HEK293T (cell line): ENCODE measurements at regions not wholly inside any gene's neighbourhood (a gene's known extent, or its start where the extent isn't known, plus 50 kb on each side); places are given as distances from the start of the nearest gene placed in this dataset.

ENCODE experiments used
- LEF1 ChIP-seq: fragments of 450-650 bp; IDR thresholded peaks from 2 replicates; pipeline ENCODE4 v1.6.1; 2017; ENCODE audit warnings: mild to moderate bottlenecking, borderline replicate concordance
- NFRKB ChIP-seq: fragments of 450-650 bp; IDR thresholded peaks from 2 replicates; pipeline ENCODE4 v1.6.1; 2016; ENCODE audit warnings: mild to moderate bottlenecking, moderate library complexity

DNA sequence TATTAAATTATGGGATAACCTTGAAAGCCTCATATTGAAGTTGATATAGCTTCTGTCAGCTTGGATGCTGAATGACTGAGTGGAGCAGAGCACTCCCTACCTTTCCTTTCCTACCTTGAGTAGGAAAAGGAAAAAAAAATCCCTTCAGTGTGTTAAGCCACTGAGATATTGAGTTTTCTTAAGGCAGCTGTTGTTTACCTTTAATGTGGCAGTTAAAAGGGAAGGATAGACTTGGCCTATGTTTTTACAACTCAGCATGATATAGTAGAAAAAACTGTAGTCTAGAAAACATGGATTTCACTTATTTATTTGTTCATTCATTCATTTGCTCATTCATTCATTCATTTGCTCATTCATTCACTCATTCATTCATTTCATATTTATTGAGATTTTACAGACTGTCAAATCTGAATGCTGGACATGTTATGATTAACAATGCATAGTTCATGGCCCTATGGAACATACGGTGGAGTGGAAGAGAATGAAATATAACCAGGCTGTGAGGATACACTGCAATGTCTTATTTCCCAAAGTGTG lies 131.5 kb upstream of the MAN1A1 start:
- TF ChIP-seq LEF1 (no peak), NFRKB (no peak)
